BLaER1 (cell line): ENCODE measurements at regions not wholly inside any gene's neighbourhood (a gene's known extent, or its start where the extent isn't known, plus 50 kb on each side); places are given as distances from the start of the nearest gene placed in this dataset.
A peak's percentile ranks its signal among the peaks of the same experiment; 100 is the strongest.

Experiments
- H3K27ac ChIP-seq: shearing (Covaris generic); formaldehyde crosslinking; 2 replicates; pipeline ENCODE4 v1.8.1; 2022
- H3K27me3 ChIP-seq: shearing (Covaris generic); formaldehyde crosslinking; 2 replicates; pipeline ENCODE4 v1.8.1; 2022
- H3K36me3 ChIP-seq: shearing (Covaris generic); formaldehyde crosslinking; 2 replicates; pipeline ENCODE4 v1.8.1; 2022
- H3K4me1 ChIP-seq: shearing (Covaris generic); formaldehyde crosslinking; 2 replicates; pipeline ENCODE4 v1.8.1; 2022
- H3K4me2 ChIP-seq: shearing (Covaris generic); formaldehyde crosslinking; 2 replicates; pipeline ENCODE4 v1.8.1; 2022
- H3K4me3 ChIP-seq: shearing (Covaris generic); formaldehyde crosslinking; 2 replicates; pipeline ENCODE4 v1.8.1; 2022
- H3K9ac ChIP-seq: shearing (Covaris generic); formaldehyde crosslinking; 2 replicates; pipeline ENCODE4 v1.8.1; 2022
- H3K9me3 ChIP-seq: shearing (Covaris generic); formaldehyde crosslinking; 2 replicates; pipeline ENCODE4 v1.8.1; 2022
- H4K20me1 ChIP-seq: shearing (Covaris generic); formaldehyde crosslinking; 2 replicates; pipeline ENCODE4 v1.8.1; 2022
- Cebpa-rat ChIP-seq: shearing (Covaris generic); IDR thresholded peaks from 2 replicates; pipeline ENCODE4 v1.8.1; 2022

DNA sequence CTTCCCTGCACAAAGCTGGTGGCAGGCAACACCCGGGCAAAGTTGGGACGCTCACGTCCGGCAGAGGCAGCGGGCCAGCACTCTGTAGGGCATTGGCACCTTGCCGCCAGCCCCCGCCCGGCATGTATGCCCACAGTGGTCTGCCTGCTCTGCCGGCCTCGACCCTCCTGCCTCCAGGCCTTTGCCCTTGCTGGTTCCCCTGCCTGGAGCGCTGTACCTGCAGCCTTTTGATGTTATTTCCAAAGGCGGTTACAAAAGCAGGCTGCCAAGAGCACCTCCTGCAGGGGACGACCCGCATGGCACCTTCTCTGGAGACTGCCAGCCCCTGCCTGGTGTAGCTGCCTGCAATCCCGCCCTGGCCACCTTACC, 56.5 kb upstream of the SHISAL1 start:
- Histone ChIP-seq H4K20me1 (no peaks in the 10 kb centered on the region), H3K4me3 (no peak overlapping the region), H3K9ac (no peak overlapping the region), H3K4me2 (no peak overlapping the region), H3K27ac (no peak overlapping the region), H3K9me3 (peaks cover 8% of the 10 kb centered on the region), H3K36me3 (no peaks in the 10 kb centered on the region), H3K4me1 (peaks cover 21% of the 10 kb centered on the region), H3K27me3 (no peaks in the 10 kb centered on the region)
- no peak for TF ChIP-seq Cebpa-rat

DNA sequence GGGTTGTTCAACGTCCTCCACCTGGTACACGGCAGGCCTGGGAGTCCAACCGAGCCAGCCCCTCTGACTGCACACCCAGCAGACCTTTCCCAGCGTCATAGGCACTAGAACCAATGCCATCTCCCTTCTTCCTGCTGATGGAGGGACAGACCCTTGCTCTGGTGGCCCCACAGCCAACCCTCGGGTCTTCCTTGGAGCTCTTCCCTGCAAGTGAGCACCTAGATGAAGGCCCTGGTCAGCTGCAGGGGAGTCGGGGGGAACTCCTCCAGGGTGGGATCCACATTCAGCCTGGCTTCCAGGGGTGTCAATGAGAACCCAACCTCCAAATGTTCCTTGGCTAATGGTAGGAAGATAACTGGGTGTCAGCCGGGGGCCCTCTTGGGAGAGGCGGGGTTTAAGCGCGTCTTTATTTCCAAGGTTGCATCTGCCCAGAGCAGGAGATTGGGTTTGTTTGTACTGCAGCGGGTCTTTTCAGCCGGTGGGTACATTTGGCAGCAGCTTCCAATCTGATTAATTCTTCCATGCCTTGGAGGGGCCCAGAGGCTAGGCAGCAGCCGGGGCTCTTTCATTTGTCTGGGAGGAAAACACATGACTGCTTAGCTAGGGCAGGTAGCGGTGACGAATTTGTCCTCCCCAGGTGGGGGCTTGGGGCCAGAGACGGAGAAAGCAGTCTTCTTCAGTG, 56.0 kb upstream of the SHISAL1 start:
- Histone ChIP-seq H3K4me3 (no peak overlapping the region), H3K9ac (no peak overlapping the region), H3K27ac (no peak overlapping the region), H3K4me1 (peaks cover 26% of the 10 kb centered on the region), H3K4me2 (no peak overlapping the region), H3K36me3 (no peaks in the 10 kb centered on the region), H3K9me3 (peaks cover 3% of the 10 kb centered on the region; the same call in 1 of the 2 replicates), H3K27me3 (no peaks in the 10 kb centered on the region), H4K20me1 (no peaks in the 10 kb centered on the region)
- TF ChIP-seq Cebpa-rat, result no peak

DNA sequence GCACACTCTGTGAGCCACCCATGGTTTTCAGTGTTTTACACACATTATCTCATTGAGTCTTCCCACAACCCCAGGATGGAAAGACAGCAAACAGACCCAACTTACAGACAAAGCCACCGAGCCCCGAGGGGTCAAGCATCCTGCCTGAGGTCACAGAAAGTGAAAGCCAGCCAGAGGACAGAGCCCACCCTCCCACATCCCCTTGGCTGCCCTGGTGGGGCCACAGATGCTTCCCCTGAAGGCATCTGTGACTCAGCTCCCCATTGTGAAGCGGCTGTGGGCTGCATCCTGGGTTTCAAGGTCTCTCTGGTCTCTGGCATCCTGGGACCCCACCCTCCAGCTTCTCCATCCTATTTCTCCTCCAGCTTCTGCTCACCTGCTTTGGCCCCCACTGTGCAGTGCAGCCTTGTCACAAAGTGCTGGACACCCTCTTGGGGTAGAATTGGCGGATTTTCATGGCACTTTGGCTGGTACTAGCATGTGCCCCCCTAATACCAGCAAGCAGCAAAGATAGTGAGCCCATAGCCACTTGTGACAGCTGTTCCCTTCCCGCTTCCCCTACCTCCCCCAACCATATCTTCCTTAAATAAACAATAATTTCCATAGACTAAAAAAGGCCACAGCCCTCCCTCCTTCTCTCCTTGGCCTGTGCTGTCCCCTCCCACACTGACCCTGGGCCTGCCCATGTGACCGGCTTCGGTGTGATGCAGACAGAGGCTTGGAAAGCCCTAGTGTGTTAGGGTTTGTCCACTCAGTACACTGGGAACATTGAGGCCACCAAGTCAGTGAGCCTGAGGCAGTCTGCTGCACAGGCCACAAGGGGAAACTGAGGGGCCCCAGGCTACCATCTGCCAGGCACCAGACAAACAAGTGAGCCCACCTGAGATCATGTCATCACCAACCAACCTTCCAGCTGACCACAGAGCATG, 53.9 kb upstream of the SHISAL1 start:
- Histone ChIP-seq H3K4me3 (no peak overlapping the region), H3K27me3 (no peaks in the 10 kb centered on the region), H3K27ac (no peak overlapping the region)

GRCh38 chr22:44365832-44366231, 53.1 kb upstream of the SHISAL1 start:
- Histone ChIP-seq H4K20me1 (no peaks in the 10 kb centered on the region), H3K4me1 (peaks cover 38% of the 10 kb centered on the region), H3K4me3 (no peak overlapping the region), H3K9ac (no peak overlapping the region), H3K36me3 (no peaks in the 10 kb centered on the region), H3K27ac (no peak overlapping the region), H3K27me3 (no peaks in the 10 kb centered on the region), H3K9me3 (no peaks in the 10 kb centered on the region), H3K4me2 (peak overlapping the region; percentile 48; the same call in 1 of the 2 replicates)
- TF ChIP-seq Cebpa-rat, result no peak

More for the DNA sequence above, 53.9 kb upstream of the SHISAL1 start:
- H3K36me3 ChIP-seq, result no peaks in the 10 kb centered on the region
- H4K20me1 ChIP-seq, result no peaks in the 10 kb centered on the region
- H3K9ac ChIP-seq, result no peak overlapping the region
- H3K4me1 ChIP-seq, result peaks cover 38% of the 10 kb centered on the region
- no peak for TF ChIP-seq Cebpa-rat
- peak overlapping the region; percentile 48 for H3K4me2 ChIP-seq
- no peaks in the 10 kb centered on the region for H3K9me3 ChIP-seq

GRCh38 chr22:44365191-44365590, 52.4 kb upstream of the SHISAL1 start:
- Histone ChIP-seq H3K27me3 (no peaks in the 10 kb centered on the region), H3K27ac (no peak overlapping the region), H3K9me3 (no peaks in the 10 kb centered on the region), H3K36me3 (no peaks in the 10 kb centered on the region), H3K4me3 (no peak overlapping the region), H3K4me2 (no peak overlapping the region), H3K9ac (no peak overlapping the region), H3K4me1 (peaks cover 38% of the 10 kb centered on the region), H4K20me1 (no peaks in the 10 kb centered on the region)
- no peak for TF ChIP-seq Cebpa-rat

DNA sequence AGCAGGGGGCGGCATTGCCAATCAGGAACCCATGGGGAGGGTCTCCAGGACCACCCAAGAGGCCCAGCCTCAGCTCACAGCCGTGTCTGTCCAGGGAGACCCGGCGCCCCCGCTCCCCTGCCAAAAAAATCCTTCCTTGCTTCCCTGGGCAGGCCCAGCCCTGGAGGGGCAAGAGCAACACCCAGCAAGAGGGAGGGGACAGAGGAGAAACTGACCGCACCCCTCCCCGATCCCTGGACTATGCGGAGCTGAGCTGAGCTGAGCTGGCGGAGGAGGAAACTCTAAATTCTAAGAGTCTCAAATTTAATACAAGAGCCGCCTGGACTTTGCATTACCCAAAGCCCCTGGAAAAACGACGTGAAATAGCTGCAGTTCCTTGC, 52.0 kb upstream of the SHISAL1 start:
- no peaks in the 10 kb centered on the region for H3K36me3 ChIP-seq
- no peaks in the 10 kb centered on the region for H3K9me3 ChIP-seq
- H3K4me1 ChIP-seq, result peaks cover 38% of the 10 kb centered on the region
- H4K20me1 ChIP-seq, result no peaks in the 10 kb centered on the region
- no peak for TF ChIP-seq Cebpa-rat
- peak overlapping the region; percentile 13; the same call in 1 of the 2 replicates for H3K27ac ChIP-seq
- no peak overlapping the region for H3K4me3 ChIP-seq
- H3K27me3 ChIP-seq, result no peaks in the 10 kb centered on the region
- peak overlapping the region; percentile 69 for H3K4me2 ChIP-seq
- H3K9ac ChIP-seq, result peak overlapping the region; percentile 34; the same call in 1 of the 2 replicates

GRCh38 chr22:44363980-44364750, 51.4 kb upstream of the SHISAL1 start:
- H3K9ac ChIP-seq, result peak overlapping the region; percentile 34; the same call in 1 of the 2 replicates
- no peak for TF ChIP-seq Cebpa-rat
- peak overlapping the region; percentile 69 for H3K4me2 ChIP-seq

DNA sequence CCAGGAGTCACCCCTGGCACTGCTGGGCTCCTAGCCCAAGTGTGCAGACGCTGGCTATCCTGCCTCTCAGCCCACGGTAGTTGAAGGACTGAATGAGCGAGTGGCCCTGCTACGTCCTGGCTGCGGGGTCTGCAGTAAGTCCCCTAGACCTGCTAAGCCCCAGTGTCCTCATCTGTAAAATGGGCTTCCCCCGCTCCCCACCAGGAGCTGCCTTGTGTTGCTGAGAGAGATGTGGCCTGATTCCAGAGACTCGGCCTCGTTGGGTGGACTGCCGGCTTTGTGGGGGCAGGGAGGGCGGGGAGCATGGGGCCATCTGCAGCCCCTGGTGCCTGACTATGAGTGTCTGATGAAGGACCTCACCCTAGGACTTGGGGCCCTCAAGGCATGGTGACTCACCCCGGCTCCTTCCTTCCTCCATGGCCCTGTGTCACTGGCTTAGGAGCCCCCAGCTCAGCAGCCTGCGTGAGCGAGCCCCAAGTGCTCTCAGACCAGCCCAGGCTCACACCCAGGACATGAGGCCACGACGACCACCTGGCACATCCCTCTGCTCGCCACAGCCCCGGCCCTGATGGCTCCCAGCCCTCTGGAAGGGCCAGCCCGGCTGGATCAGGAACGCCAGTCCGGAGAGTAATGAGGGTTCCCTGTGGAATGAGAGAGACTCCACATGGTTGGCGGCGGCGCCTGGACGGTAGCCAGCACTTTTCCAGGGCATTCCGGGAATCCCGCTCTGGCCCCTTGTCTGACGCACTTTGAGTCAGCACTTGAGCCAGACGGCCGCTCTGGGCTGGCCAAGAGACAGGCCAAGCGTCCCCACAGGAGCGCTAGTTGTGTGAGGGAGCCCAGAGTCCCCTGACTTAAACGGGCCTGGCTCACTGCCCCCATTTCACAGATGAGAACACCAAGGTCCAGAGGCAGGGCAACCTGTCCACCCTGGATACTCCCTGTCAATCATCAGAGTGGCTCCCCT, 50.5 kb upstream of the SHISAL1 start:
- Histone ChIP-seq H3K9me3 (no peaks in the 10 kb centered on the region), H3K27me3 (no peaks in the 10 kb centered on the region), H3K4me2 (peak overlapping the region; percentile 69), H3K4me3 (no peak overlapping the region), H3K27ac (no peak overlapping the region), H3K9ac (no peak overlapping the region), H4K20me1 (no peaks in the 10 kb centered on the region), H3K36me3 (no peaks in the 10 kb centered on the region), H3K4me1 (peaks cover 45% of the 10 kb centered on the region)
- no peak for TF ChIP-seq Cebpa-rat

More at GRCh38 chr22:44363980-44364750, 51.4 kb upstream of the SHISAL1 start:
- Histone ChIP-seq H3K4me3 (no peak overlapping the region), H3K4me1 (peaks cover 38% of the 10 kb centered on the region), H3K36me3 (no peaks in the 10 kb centered on the region), H4K20me1 (no peaks in the 10 kb centered on the region), H3K27me3 (no peaks in the 10 kb centered on the region), H3K9me3 (no peaks in the 10 kb centered on the region), H3K27ac (peak overlapping the region; percentile 13; the same call in 1 of the 2 replicates)
